HPDE6-E6E7 (cell line): ENCODE measurements at regions not wholly inside any gene's neighbourhood (a gene's known extent, or its start where the extent isn't known, plus 50 kb on each side); places are given as distances from the start of the nearest gene placed in this dataset.
"Not testable (repeated sequence)": the region's sequence is repeated elsewhere in the genome, so short reads cannot be mapped to it uniquely, and the experiment has no call there.

Source experiments
- DNase-seq: peaks from one replicate; pipeline ENCODE4 v3.0.0; 2011; ENCODE audit warnings: missing footprints; ENCODE audit errors: extremely low spot score

GRCh38 chr13:63446329-63446728 is 2030.7 kb upstream of the PCDH20 start:
- no peak for DNase-seq

GRCh38 chr13:63444225-63444624 is 2028.6 kb upstream of the PCDH20 start:
- DNase-seq: not testable (repeated sequence)

DNA sequence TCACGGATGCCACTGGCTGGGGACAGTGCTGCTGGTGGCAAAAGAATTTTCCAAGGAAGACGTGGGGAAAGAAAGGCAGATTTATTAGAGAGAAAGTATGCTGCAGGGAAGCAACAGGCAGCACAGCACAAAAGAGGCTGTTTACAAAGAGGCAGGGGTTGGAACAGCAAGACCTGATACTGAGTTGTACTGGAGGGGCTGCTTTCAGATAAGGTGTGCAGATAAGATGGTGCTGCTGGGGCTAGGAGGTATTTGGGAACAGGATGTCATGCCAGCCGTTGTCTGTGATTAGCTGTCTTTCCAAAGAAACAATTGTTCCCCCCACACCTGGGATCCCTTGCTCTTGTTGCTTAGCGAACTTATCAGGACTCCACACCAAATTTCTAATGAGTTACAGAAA is 2023.3 kb upstream of the PCDH20 start:
- DNase-seq: no peak

DNA sequence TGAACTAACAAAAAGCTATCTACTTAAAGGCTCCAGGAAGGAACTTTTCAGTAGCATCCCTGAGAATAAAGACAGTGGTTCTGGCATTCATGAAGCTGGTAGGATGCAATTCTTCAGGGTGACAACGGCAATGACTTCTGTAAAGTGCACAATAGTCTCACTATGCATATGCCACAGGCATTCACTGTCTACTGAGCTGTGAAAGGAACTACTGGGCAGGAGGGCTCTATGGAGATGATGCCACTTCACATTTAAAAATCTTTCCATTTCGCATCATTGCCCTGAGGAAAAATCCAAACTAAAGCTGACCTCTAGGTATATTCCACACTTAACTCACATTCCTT is 2020.6 kb upstream of the PCDH20 start:
- DNase-seq: no peak

- DNase-seq: peak; percentile 13
Observed at GRCh38 chr13:63435667-63436324, 2020.1 kb upstream of the PCDH20 start.

DNA sequence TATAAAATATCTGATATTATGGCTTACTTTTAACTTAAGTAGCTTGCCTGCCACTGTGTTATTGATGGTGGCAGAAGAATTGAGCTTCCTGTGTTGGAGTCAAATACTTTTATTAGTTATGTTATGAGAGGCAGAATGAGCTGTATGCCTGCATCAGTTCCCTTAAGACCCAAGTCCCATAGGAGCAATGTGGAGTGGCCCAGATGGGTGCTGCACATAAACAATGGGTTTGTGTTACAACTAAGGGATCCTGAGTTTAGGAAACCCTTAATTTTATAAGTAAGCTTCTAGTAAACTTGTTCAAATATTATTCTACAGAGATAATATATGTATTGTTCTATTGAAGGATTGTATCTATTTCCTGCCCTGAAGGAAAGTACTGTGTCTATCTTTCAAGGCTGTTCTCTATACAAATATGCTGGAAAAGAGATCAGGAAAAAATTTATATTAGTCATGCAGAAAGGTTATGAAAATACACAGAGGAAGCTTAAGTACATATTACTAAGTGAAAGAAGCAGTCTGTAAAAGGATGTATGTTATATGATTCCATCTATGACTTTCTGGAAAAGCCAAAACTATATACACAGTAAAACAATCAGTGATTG is 2018.0 kb upstream of the PCDH20 start:
- DNase-seq: no peak

GRCh38 chr13:63427170-63427569 is 2011.5 kb upstream of the PCDH20 start:
- no peak for DNase-seq

DNA sequence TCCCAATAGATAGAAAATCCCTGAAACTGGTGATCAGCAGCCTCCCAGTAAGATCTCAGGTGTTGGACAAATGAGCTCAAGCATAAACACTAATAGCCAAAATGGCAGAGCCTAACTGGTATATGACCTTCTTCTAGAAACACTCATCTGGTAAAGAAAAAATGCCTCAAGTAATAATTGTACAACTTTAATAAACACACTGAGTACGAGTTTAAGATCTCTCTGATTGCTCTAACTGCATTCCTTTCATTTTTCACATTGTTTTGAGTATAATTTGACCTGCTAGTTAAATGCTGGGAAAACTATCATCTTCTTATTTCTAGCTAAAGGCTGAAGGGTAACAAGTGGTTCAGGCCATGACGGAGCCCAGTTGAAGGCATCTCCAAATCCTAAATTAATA is 2009.5 kb upstream of the PCDH20 start:
- no peak for DNase-seq

DNA sequence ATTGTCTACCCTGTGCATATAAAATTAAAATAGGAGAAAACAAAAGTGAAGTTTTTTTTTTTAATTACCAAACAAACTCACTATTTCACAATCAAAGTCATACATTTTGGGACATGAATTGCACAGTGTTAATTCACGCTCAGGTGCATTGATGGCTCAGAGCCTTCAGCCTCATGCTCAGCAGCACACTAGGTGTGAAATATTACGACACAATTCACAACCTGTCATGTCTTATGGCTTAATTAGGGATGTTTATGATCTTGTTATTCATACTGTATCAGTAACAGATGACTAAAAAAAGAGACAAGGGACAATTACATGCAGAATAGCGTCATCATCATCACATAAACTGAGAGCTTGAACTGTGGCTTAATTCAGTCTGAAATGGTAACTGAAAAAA is 2005.5 kb upstream of the PCDH20 start:
- DNase-seq: no peak

GRCh38 chr13:63420685-63421084 is 2005.0 kb upstream of the PCDH20 start:
- DNase-seq: no peak

- DNase-seq: no peak
Observed at GRCh38 chr13:63414247-63414646, 1998.6 kb upstream of the PCDH20 start.

GRCh38 chr13:63409791-63410351 is 1994.2 kb upstream of the PCDH20 start:
- DNase-seq: no peak

- no peak for DNase-seq
Observed at GRCh38 chr13:63408331-63409189, 1992.9 kb upstream of the PCDH20 start.

DNA sequence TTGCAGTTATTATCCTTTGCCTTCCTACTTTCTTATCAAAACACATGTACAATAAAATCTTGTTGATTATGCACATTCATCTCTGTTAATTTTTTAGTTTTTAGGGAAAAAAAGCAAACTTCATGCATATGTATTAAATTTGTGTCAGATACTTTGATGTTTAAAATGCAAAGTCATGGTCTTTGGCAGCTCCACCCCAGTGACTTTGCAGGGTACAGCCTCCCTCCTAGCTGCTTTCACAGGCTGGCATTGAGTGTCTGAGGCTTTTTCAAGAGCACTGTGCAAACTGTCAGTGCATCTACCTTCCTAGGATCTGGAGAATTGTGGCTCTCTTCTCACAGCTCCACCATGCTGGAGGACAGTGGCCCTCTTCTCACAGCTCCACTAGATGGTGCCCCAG is 1988.1 kb upstream of the PCDH20 start:
- no peak for DNase-seq

DNA sequence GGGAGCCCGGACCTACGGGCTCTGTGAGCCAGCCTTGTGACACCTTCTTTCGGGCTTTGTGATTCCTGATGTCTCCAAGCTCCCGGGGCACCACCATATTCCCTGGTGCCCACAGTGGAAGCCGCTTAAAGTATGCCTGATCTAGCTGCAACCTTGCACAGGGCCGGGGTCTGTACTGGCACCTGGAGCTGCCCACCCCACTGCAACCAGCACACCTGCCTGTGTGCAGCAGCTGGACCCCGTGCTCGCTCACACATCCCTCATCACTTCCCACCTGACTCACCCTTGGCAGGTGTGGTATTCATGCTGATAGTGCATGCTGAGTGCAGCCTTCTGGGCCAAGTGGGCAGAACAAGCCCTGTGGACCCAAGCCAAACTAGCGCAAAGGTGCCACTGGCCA is 1981.1 kb upstream of the PCDH20 start:
- DNase-seq: no peak

DNA sequence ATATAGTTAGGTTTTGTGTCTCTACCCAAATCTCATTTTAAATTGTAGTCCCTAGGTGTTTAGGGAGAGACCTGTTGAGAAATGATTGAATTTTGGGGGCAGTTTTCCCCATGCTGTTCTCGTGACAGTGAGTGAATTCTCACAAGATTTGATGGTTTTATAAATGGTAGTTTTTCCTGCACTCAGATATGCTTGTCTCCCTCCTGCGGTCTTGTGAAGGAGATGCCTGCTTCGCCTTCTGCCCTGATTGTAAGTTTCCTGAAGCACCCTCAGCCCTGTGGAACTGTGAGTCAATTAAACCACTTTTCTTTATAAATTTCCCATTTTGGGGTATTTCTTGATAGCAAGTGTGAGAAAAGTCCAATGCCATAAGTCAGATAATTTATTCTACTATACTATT is 1977.5 kb upstream of the PCDH20 start:
- no peak for DNase-seq

- no peak for DNase-seq
Observed at GRCh38 chr13:63389756-63390155, 1974.1 kb upstream of the PCDH20 start.

- DNase-seq: no peak
Observed at GRCh38 chr13:63381078-63381859, 1965.6 kb upstream of the PCDH20 start.

DNA sequence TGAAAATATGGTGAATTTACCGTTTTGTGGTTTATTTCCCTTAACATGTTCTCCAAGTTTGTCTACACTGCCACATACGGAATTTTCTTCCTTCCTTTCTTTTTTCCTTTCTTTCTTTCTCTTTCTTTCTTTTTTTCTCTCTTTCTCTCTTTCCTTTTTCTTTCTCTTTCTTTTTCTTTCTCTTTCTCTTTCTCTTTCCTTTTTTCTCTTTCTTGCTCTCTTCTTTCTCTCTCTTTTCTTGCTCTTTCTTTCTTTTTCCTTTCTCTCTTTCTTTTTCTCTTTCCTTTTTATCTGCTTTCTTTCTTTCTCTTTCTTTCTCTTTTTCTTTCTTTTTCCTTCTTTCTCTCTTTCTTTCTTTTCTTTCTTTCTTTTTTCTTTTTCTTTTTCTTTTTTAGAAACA is 1962.3 kb upstream of the PCDH20 start:
- no peak for DNase-seq

- DNase-seq: no peak
Observed at GRCh38 chr13:63370101-63370500, 1954.5 kb upstream of the PCDH20 start.

GRCh38 chr13:63367522-63368198 is 1952.0 kb upstream of the PCDH20 start:
- DNase-seq: no peak
